BJ (cell line): ENCODE measurements at regions not wholly inside any gene's neighbourhood (a gene's known extent, or its start where the extent isn't known, plus 50 kb on each side); places are given as distances from the start of the nearest gene placed in this dataset.

Source experiments
- CTCF ChIA-PET: fragments of 350-600 bp; formaldehyde crosslinking; extraction: SDS; loops from one replicate; lab custom pipeline; 2021; ENCODE audit warnings: antibody characterized with exemption, inconsistent platforms; lab: Yijun Ruan, JAX
- POLR2A ChIA-PET: fragments of 300-600 bp; sonication (Branson Sonifier 250); formaldehyde crosslinking; extraction: SDS; loops from one replicate; lab custom pipeline; 2021; ENCODE audit warnings: antibody characterized with exemption; lab: Charles Lee
- DNase-seq: peaks from one replicate; pipeline ENCODE4 v3.0.0-alpha.2; 2011; ENCODE audit warnings: low read depth
- H3K27me3 ChIP-seq: 2 replicates; pipeline ENCODE4 v1.6.0; 2011; ENCODE audit warnings: low read length; ENCODE audit not compliant: control insufficient read depth, insufficient read depth
- H3K36me3 ChIP-seq: 2 replicates; pipeline ENCODE4 v1.5.1; 2011; ENCODE audit warnings: low read length; ENCODE audit not compliant: control insufficient read depth, insufficient read depth
- H3K4me3 ChIP-seq: 2 replicates; pipeline ENCODE4 v1.5.1; 2011; ENCODE audit warnings: low read depth, mild to moderate bottlenecking, control low read depth, low read length
- TF ChIP-seq, protein P1 (sequence below): IDR thresholded peaks from 2 replicates; pipeline ENCODE4 v1.5.1; 2011; ENCODE audit warnings: low read depth, mild to moderate bottlenecking, control low read depth, inconsistent platforms, low read length, moderate library complexity; ENCODE audit not compliant: insufficient read depth

DNA sequence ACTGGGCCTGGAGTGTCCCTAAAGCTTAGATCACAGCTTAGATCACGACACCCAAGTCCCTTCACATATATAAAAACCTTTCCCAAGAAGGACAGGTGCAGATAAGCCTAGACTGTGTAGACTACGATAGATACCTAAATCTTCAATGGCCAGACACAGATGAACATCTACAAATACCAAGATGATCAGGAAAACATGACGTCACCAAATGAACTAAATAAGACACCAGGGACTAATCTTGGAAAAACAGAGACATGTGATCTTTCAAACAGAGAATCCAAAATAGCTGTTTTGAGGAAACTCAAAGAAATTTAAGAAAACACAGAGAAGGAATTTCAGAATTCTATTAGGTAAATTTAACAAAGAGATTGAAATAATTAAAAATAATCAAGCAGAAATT, 1082.6 kb upstream of the PHF14 start:
- CTCF ChIA-PET, result no interaction called here
- POLR2A ChIA-PET, result no interaction called here
- H3K36me3 ChIP-seq, result no peaks in the 10 kb centered on the region
- no peaks in the 10 kb centered on the region for H3K27me3 ChIP-seq
- DNase-seq, result no peak
- H3K4me3 ChIP-seq, result no peak overlapping the region
- TF ChIP-seq, protein P1, sequence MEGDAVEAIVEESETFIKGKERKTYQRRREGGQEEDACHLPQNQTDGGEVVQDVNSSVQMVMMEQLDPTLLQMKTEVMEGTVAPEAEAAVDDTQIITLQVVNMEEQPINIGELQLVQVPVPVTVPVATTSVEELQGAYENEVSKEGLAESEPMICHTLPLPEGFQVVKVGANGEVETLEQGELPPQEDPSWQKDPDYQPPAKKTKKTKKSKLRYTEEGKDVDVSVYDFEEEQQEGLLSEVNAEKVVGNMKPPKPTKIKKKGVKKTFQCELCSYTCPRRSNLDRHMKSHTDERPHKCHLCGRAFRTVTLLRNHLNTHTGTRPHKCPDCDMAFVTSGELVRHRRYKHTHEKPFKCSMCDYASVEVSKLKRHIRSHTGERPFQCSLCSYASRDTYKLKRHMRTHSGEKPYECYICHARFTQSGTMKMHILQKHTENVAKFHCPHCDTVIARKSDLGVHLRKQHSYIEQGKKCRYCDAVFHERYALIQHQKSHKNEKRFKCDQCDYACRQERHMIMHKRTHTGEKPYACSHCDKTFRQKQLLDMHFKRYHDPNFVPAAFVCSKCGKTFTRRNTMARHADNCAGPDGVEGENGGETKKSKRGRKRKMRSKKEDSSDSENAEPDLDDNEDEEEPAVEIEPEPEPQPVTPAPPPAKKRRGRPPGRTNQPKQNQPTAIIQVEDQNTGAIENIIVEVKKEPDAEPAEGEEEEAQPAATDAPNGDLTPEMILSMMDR, result no peak

DNA sequence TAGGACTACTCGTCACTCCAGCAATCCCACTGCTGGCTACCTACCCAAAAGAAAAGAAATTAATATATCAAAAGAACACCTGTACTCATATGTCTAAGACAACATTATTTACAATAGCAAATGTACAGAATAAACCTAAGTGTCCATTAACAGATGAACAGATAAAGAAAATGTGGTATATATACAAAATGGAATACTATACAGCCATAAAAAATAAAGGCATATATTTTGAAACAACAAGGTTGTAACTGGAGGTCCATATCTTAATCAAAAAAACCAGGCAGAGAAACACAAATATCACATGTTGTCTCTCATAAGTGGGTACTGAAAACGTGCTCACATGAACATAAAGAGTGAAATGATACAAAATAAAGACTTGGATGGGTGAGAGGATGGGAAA, 1073.3 kb upstream of the PHF14 start:
- TF ChIP-seq, protein P1, result no peak
- ChIA-PET CTCF (no interaction called here), POLR2A (no interaction called here)
- no peak for DNase-seq
- Histone ChIP-seq H3K36me3 (no peaks in the 10 kb centered on the region), H3K4me3 (no peak overlapping the region), H3K27me3 (no peaks in the 10 kb centered on the region)

DNA sequence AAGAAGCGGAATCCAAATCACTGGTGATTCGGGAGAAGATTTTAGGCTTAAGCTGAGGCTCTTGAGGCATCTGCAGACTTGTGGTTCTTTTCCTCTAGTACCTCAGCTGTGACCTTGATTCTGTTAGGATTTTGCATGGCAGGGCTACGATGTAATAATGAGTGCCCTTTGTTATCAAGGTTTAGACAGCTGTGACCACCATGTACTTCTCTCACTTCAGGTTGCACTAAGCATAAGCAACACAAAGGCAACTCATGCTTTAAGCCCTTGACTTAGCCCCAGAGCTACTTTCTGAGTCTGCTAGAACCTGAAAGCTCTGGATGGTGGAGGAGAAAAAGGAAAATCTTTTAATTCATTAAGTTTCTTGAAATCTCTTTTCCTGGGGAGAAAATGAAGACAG, 1052.3 kb upstream of the PHF14 start:
- Histone ChIP-seq H3K4me3 (no peak overlapping the region), H3K27me3 (no peaks in the 10 kb centered on the region), H3K36me3 (no peaks in the 10 kb centered on the region)
- POLR2A ChIA-PET, result no interaction called here
- DNase-seq, result no peak
- CTCF ChIA-PET, result no interaction called here
- TF ChIP-seq, protein P1, result no peak

DNA sequence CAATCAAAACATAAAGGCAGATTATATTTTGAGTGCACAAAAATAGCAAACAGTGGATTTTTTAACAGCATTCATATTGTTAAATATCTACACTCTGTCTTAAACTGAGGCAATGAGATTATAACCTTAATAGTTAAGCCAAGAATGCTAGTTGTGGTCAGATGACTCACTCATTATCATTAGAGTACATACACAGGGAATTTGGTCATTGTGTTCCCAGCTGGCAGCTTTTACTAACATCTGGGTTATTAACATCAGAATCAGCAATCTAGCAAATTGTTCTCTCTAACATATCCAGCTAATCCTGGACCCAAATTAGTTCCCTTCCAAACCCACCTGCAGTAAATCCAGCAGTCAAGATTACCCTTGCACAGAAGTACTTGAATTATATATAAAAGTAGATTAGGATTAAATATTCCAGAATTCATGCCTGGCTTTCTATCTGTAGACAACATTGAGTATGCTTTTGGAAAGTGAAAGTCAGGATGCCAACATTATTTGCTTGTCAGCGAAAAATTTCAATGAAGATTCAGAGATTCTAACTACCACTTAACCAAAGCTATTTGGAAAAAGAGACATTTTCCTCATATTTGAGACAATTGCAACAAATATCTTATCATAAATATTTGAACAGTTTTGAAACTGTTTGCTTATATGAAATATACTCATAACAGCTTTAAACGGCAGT, 1035.6 kb upstream of the PHF14 start:
- no peaks in the 10 kb centered on the region for H3K27me3 ChIP-seq
- TF ChIP-seq, protein P1, result no peak
- CTCF ChIA-PET, result no interaction called here
- POLR2A ChIA-PET, result no interaction called here
- no peak overlapping the region for H3K4me3 ChIP-seq
- no peak for DNase-seq
- H3K36me3 ChIP-seq, result no peaks in the 10 kb centered on the region

DNA sequence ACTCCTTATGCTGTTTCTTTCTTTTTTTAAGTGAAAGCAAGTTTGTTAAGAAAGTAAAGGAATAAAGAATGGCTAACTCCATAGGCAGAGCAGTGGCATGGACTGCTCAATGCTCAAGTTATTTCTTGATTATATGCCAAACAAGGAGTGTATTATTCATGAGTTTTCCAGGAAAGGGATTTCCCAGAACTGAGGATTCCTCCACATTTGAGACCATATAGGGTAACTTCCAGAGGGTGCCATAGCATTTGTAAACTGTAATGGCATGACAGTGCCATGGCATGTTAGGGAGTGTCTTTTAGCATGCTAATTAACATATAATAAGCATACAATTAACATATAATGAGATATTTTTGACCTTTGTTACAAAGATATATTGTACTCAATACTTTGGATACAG, 1034.5 kb upstream of the PHF14 start:
- DNase-seq, result no peak
- H3K4me3 ChIP-seq, result no peak overlapping the region
- TF ChIP-seq, protein P1, result no peak
- ChIA-PET POLR2A (no interaction called here), CTCF (no interaction called here)
- H3K36me3 ChIP-seq, result no peaks in the 10 kb centered on the region
- H3K27me3 ChIP-seq, result no peaks in the 10 kb centered on the region
